ENCODE measurements at regions not wholly inside any gene's neighbourhood (a gene's known extent, or its start where the extent isn't known, plus 50 kb on each side); places are given as distances from the start of the nearest gene placed in this dataset.

- no peak for ATAC-seq
Measured at GRCh38 chr3:41060106-41060505, 139.2 kb upstream of the CTNNB1 start.

GRCh38 chr3:41064070-41064469, 135.2 kb upstream of the CTNNB1 start:
- no peak overlapping the region for H3K4me3 ChIP-seq
- H3K36me3 ChIP-seq: no peaks in the 10 kb centered on the region
- no peaks in the 10 kb centered on the region for H3K27me3 ChIP-seq
- intact Hi-C loops (cut with DNase I): no loop called here
- TF ChIP-seq, protein P1, sequence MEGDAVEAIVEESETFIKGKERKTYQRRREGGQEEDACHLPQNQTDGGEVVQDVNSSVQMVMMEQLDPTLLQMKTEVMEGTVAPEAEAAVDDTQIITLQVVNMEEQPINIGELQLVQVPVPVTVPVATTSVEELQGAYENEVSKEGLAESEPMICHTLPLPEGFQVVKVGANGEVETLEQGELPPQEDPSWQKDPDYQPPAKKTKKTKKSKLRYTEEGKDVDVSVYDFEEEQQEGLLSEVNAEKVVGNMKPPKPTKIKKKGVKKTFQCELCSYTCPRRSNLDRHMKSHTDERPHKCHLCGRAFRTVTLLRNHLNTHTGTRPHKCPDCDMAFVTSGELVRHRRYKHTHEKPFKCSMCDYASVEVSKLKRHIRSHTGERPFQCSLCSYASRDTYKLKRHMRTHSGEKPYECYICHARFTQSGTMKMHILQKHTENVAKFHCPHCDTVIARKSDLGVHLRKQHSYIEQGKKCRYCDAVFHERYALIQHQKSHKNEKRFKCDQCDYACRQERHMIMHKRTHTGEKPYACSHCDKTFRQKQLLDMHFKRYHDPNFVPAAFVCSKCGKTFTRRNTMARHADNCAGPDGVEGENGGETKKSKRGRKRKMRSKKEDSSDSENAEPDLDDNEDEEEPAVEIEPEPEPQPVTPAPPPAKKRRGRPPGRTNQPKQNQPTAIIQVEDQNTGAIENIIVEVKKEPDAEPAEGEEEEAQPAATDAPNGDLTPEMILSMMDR (IDR thresholded peaks at IDR 0.05): no peak
- no peak overlapping the region for H3K27ac ChIP-seq
- no peak for DNase-seq
- no peaks in the 10 kb centered on the region for H3K9me3 ChIP-seq
- no peak for ATAC-seq
- H3K4me1 ChIP-seq: no peaks in the 10 kb centered on the region

More at GRCh38 chr3:41060106-41060505, 139.2 kb upstream of the CTNNB1 start:
- H3K27ac ChIP-seq: no peak overlapping the region
- TF ChIP-seq, protein P1 (IDR thresholded peaks at IDR 0.05): no peak
- H3K27me3 ChIP-seq: no peaks in the 10 kb centered on the region
- H3K4me3 ChIP-seq: no peak overlapping the region
- H3K4me1 ChIP-seq: no peaks in the 10 kb centered on the region
- DNase-seq: no peak
- no peaks in the 10 kb centered on the region for H3K9me3 ChIP-seq
- intact Hi-C loops (cut with DNase I): no loop called here
- no peaks in the 10 kb centered on the region for H3K36me3 ChIP-seq

DNA sequence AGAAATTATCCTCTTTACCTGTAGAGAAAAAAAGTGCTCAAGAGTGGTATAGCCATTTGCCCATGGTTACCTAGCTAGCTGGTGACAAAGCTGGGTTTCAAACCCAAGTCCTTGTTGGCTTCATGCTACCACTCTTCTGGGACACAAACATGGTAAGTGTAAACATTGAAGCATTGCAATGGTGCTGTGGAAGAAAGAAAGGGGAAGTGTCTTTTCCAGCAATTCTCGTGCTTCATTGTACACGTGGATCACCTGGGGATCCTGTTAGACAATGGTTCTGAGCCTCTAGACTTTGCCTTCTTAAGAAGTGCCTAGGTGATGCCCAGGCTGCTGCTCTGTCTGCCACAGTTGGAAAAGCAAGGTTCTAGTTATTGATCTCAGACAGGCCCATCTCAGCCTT, 134.8 kb upstream of the CTNNB1 start:
- Histone ChIP-seq H3K4me3 (no peak overlapping the region), H3K27me3 (no peaks in the 10 kb centered on the region), H3K27ac (no peak overlapping the region), H3K4me1 (no peaks in the 10 kb centered on the region), H3K9me3 (no peaks in the 10 kb centered on the region), H3K36me3 (no peaks in the 10 kb centered on the region)
- intact Hi-C loops (cut with DNase I): no loop called here
- DNase-seq (no peak), ATAC-seq (no peak)
- TF ChIP-seq, protein P1 (IDR thresholded peaks at IDR 0.05): no peak

GRCh38 chr3:41065340-41065739, 134.0 kb upstream of the CTNNB1 start:
- H3K27me3 ChIP-seq: no peaks in the 10 kb centered on the region
- no peak for ATAC-seq
- H3K4me3 ChIP-seq: no peak overlapping the region
- no peak overlapping the region for H3K27ac ChIP-seq
- no peaks in the 10 kb centered on the region for H3K36me3 ChIP-seq
- no peaks in the 10 kb centered on the region for H3K4me1 ChIP-seq
- TF ChIP-seq, protein P1 (IDR thresholded peaks at IDR 0.05): no peak
- intact Hi-C loops (cut with DNase I): no loop called here
- H3K9me3 ChIP-seq: no peaks in the 10 kb centered on the region
- no peak for DNase-seq

DNA sequence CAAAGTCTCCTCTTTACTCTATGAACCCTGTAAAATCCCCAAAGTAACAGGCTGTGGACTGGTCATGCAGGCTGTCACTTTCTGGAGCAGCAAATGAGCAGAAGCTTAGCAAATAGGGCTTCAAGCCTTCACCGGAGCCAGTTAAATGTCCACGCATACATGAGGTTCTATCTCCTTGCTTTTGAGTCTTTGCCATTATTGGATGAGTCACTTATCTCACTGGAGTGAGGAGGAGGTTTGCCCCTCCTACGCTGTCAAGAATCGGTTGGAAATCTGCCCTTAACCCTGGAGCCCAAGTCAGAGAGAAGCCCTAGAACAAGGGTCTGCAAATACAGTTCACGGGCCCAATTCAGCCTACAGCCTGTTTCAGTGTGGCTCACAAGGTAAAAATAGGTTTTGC, 126.1 kb upstream of the CTNNB1 start:
- Histone ChIP-seq H3K27ac (no peak overlapping the region), H3K9me3 (no peaks in the 10 kb centered on the region), H3K36me3 (no peaks in the 10 kb centered on the region), H3K4me1 (no peaks in the 10 kb centered on the region), H3K4me3 (no peak overlapping the region), H3K27me3 (no peaks in the 10 kb centered on the region)
- DNase-seq (no peak), ATAC-seq (no peak)
- TF ChIP-seq, protein P1 (IDR thresholded peaks at IDR 0.05): no peak
- intact Hi-C loops (cut with DNase I): no loop called here

Measured in left lung (tissue), 4 donors.